HCT116 (cell line): ENCODE measurements at regions not wholly inside any gene's neighbourhood (a gene's known extent, or its start where the extent isn't known, plus 50 kb on each side); places are given as distances from the start of the nearest gene placed in this dataset.

Experiments
- CTCF ChIP-seq, 3 experiments: fragments of 200-600 bp in 1 of 3; sonication (generic) in 1 of 3; IDR thresholded peaks in 2 of 3; conservative IDR thresholded peaks in 1 of 3; 2 replicates each; pipeline ENCODE4 v1.5.1; 2012 to 2017; ENCODE audit warnings: low read depth in 2 of 3, low read length in 2 of 3, antibody characterized with exemption in 1 of 3, borderline replicate concordance in 1 of 3, control low read depth in 1 of 3, mild to moderate bottlenecking in 1 of 3, mixed read lengths in 1 of 3, mixed run types in 1 of 3, moderate library complexity in 1 of 3; ENCODE audit not compliant: insufficient read depth in 1 of 3
- FOSL1 ChIP-seq: IDR thresholded peaks from 2 replicates; pipeline ENCODE4 v1.6.1; 2012; ENCODE audit warnings: low read depth

DNA sequence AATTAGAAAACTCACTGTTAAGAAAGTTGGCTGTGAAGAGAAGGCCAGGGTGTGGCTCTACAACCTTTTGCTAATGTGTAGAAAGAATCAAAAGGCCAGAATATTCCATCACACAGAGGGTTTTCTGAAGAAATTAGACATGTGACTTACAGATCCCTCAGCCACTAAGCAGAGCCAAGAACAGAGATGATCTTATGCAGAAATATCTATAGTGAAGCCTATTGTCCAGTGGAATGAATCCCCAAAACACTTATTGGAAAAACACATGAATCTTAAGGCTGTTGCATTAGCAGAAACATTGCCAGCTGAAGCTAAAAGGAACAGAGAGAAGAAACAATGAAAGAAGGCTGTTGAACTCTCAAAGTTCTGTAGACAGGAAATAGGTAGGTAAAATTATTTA, 979.2 kb downstream of the MRPL39 start:
- TF ChIP-seq FOSL1 (no peak), CTCF (IDR thresholded peaks at IDR 0.05 in 2 of 3, conservative IDR thresholded peaks at IDR 0.05 in 1 of 3; ENCODE audit: borderline replicate concordance in 1 of 3, insufficient read depth in 1 of 3, low read depth in 2 of 3, low read length in 2 of 3) (no peak)
